Endothelial cell of umbilical vein (primary cell): ENCODE measurements at regions not wholly inside any gene's neighbourhood (a gene's known extent, or its start where the extent isn't known, plus 50 kb on each side); places are given as distances from the start of the nearest gene placed in this dataset.

Experiments used
- BruUV-seq: library from RNA; stranded (reverse); fragments of 400-500 nt; replicated peaks from 2 replicates; lab custom pipeline; 2021; lab: Mats Ljungman, UMichigan
- CTCF ChIA-PET: fragments of 300-600, 350-600 bp; sonication (Branson Sonifier 250); formaldehyde crosslinking; loops from one replicate; lab custom pipeline; 2021; ENCODE audit warnings: antibody characterized with exemption, inconsistent platforms; lab: Charles Lee
- POLR2A ChIA-PET: fragments of 300-600, 350-600 bp; sonication (Branson Sonifier 250); formaldehyde crosslinking; loops from one replicate; lab custom pipeline; 2021; ENCODE audit warnings: antibody characterized with exemption, inconsistent platforms; lab: Charles Lee
- DNase-seq: peaks from one replicate; pipeline ENCODE4 v3.0.0-alpha.2; 2011; ENCODE audit warnings: low read depth, low spot score
- FAIRE-seq: peaks from 2 replicates; lab custom pipeline; 2011; peaks lifted over from hg19 to GRCh38; lab: Jason Lieb, UNC
- H2AFZ ChIP-seq: 2 replicates; pipeline ENCODE4 v1.6.0; 2012; ENCODE audit warnings: low read depth, low read length, control low read depth, inconsistent platforms
- H3K27ac ChIP-seq: 2 replicates; pipeline ENCODE4 v1.5.1; 2011; ENCODE audit warnings: low read depth, mild to moderate bottlenecking, control low read depth, low read length, moderate library complexity; ENCODE audit not compliant: insufficient read depth
- H3K27me3 ChIP-seq, 2 experiments: 2 replicates each; pipeline versions ENCODE4 v1.6.0 to v1.6.1; 2011; ENCODE audit warnings: low read length in 2 of 2, mixed read lengths in 1 of 2; ENCODE audit not compliant: control insufficient read depth in 2 of 2, insufficient read depth in 2 of 2
- H3K36me3 ChIP-seq, 2 experiments: 2 replicates in 1 of 2; 3 replicates in 1 of 2; pipeline ENCODE4 v1.5.1; 2011; ENCODE audit warnings: low read length in 2 of 2, mild to moderate bottlenecking in 1 of 2, moderate library complexity in 1 of 2; ENCODE audit not compliant: control insufficient read depth in 2 of 2, insufficient read depth in 2 of 2; ENCODE audit errors: extremely low read depth in 1 of 2
- H3K4me1 ChIP-seq: 3 replicates; pipeline ENCODE4 v1.5.1; 2011; ENCODE audit warnings: mild to moderate bottlenecking, low read length; ENCODE audit not compliant: control insufficient read depth, insufficient read depth; ENCODE audit errors: extremely low read depth
- H3K4me2 ChIP-seq: 2 replicates; pipeline ENCODE4 v1.6.1; 2011; ENCODE audit warnings: low read length, control low read depth, mixed read lengths; ENCODE audit not compliant: insufficient read depth
- H3K4me3 ChIP-seq, 3 experiments: fragments of 200-600 bp in 1 of 3; sonication (generic), shearing (Covaris generic) in 1 of 3; replicated peaks in 1 of 3; 2 replicates each; pipeline ENCODE4 v1.5.1; 2011 to 2016; ENCODE audit warnings: control low read depth in 3 of 3, low read length in 3 of 3, mild to moderate bottlenecking in 2 of 3, inconsistent platforms in 1 of 3, low read depth in 1 of 3, moderate library complexity in 1 of 3; ENCODE audit not compliant: insufficient read depth in 1 of 3
- H3K79me2 ChIP-seq: 2 replicates; pipeline ENCODE4 v1.6.0; 2012; ENCODE audit warnings: low read length, inconsistent platforms; ENCODE audit not compliant: control insufficient read depth, insufficient read depth
- H3K9ac ChIP-seq: replicated peaks from 2 replicates; pipeline ENCODE3; 2011; ENCODE audit warnings: low read length, control low read depth; ENCODE audit not compliant: insufficient read depth; ENCODE audit errors: extremely low read depth
- H3K9me1 ChIP-seq: replicated peaks from 3 replicates; pipeline ENCODE4 v1.6.0; 2011; ENCODE audit warnings: mild to moderate bottlenecking, low read length; ENCODE audit not compliant: control insufficient read depth, insufficient read depth; ENCODE audit errors: extremely low read depth
- H3K9me3 ChIP-seq: replicated peaks from 2 replicates; pipeline ENCODE4 v1.5.1; 2012; ENCODE audit warnings: low read length, inconsistent platforms; ENCODE audit not compliant: control insufficient read depth, insufficient read depth
- H4K20me1 ChIP-seq: replicated peaks from 2 replicates; pipeline ENCODE3; 2011; ENCODE audit warnings: mild to moderate bottlenecking, low read length; ENCODE audit not compliant: control insufficient read depth, insufficient read depth; ENCODE audit errors: extremely low read depth
- CTCF ChIP-seq, 2 donors: IDR thresholded peaks; 1 replicate in 1 of 2; 2 replicates in 1 of 2; pipeline ENCODE4 v1.5.1; 2011; ENCODE audit warnings: low read length in 2 of 2, mild to moderate bottlenecking in 2 of 2, moderate library complexity in 2 of 2, control low read depth in 1 of 2, inconsistent platforms in 1 of 2, low read depth in 1 of 2; ENCODE audit not compliant: insufficient read depth in 1 of 2; ENCODE audit errors: extremely low read depth in 1 of 2
- EZH2 ChIP-seq: IDR thresholded peaks from 2 replicates; pipeline ENCODE4 v1.6.1; 2012; ENCODE audit warnings: borderline replicate concordance, low read depth, mild to moderate bottlenecking, moderate library complexity, low read length, inconsistent platforms; ENCODE audit not compliant: severe bottlenecking
- FOS ChIP-seq: IDR thresholded peaks from 2 replicates; pipeline ENCODE4 v1.6.1; 2011; ENCODE audit warnings: mild to moderate bottlenecking, low read length, moderate library complexity, borderline replicate concordance; ENCODE audit not compliant: insufficient read depth
- GATA2 ChIP-seq: IDR thresholded peaks from 2 replicates; pipeline ENCODE4 v1.7.0; 2011; ENCODE audit warnings: low read depth, mild to moderate bottlenecking, moderate library complexity, mixed read lengths, low read length; ENCODE audit not compliant: insufficient read length, insufficient read depth
- JUN ChIP-seq: IDR thresholded peaks from 2 replicates; pipeline ENCODE4 v1.6.1; 2011; ENCODE audit warnings: borderline replicate concordance, low read depth; ENCODE audit not compliant: insufficient read length, insufficient read depth
- MAX ChIP-seq: IDR thresholded peaks from 2 replicates; pipeline ENCODE4 v1.6.1; 2011; ENCODE audit not compliant: insufficient read depth, insufficient read length
- MYC ChIP-seq: IDR thresholded peaks from one replicate; pipeline ENCODE4 v1.6.1; 2011; ENCODE audit warnings: mild to moderate bottlenecking, low read depth, low read length
- POLR2A ChIP-seq: IDR thresholded peaks from 2 replicates; pipeline ENCODE4 v1.6.1; 2012; ENCODE audit warnings: low read depth, mild to moderate bottlenecking, control low read depth, low read length
- POLR2AphosphoS5 ChIP-seq: IDR thresholded peaks from 2 replicates; pipeline ENCODE4 v1.6.1; 2012; ENCODE audit warnings: low read depth, mild to moderate bottlenecking, control low read depth, low read length, moderate library complexity; ENCODE audit not compliant: insufficient read depth
- dilution Hi-C: fragments of 300-500 bp; cut with MboI; formaldehyde crosslinking; loops from one replicate; pipeline ENCODE4 v1.15.0; 2019; ENCODE audit warnings: low sequenced_read_pairs; ENCODE audit not compliant: extremely low pct_ligation_motif_present
- intact Hi-C: fragments of 100-400 bp; cut with micrococcal nuclease; formaldehyde crosslinking; loops from one replicate; pipeline ENCODE4 v1.10.0; 2022

- no peak overlapping the region for H2AFZ ChIP-seq
- CTCF ChIA-PET: interaction anchor here (0.6 kb wide), 1 partner anchor 531 kb away, joined by 3 read pairs; no protein-coding TSS in a partner anchor
Observed at GRCh38 chr11:27757953-27758352, 57.7 kb upstream of the BDNF start.

More at GRCh38 chr11:27757953-27758352, 57.7 kb upstream of the BDNF start:
- POLR2A ChIA-PET: no interaction called here
- Histone ChIP-seq H3K27ac (no peak overlapping the region), H3K4me2 (no peak overlapping the region), H3K79me2 (no peaks in the 10 kb centered on the region), H3K9ac (no peak overlapping the region), H3K9me1 (no peaks in the 10 kb centered on the region), H4K20me1 (no peaks in the 10 kb centered on the region), H3K4me3 (no peak overlapping the region), H3K4me1 (no peaks in the 10 kb centered on the region), H3K9me3 (no peaks in the 10 kb centered on the region), H3K36me3 (no peaks in the 10 kb centered on the region), H3K27me3 (peaks cover 0 to 7% of the 10 kb centered on the region in 2 experiments)
- FAIRE-seq: no peak
- dilution Hi-C loops: no loop called here
- intact Hi-C loops: no loop called here
- DNase-seq: no peak
- BruUV-seq: no TSS peak
- TF ChIP-seq MAX (no peak), EZH2 (no peak), JUN (no peak), FOS (no peak), MYC (no peak), CTCF (IDR thresholded peaks at IDR 0.05; ENCODE audit: extremely low read depth in 1 of 2, insufficient read depth in 1 of 2, low read depth in 1 of 2, low read length in 2 of 2) (no peak), POLR2A (no peak), GATA2 (no peak), POLR2AphosphoS5 (no peak)
